Right lobe of liver (tissue), 6 donors: ENCODE measurements at regions not wholly inside any gene's neighbourhood (a gene's known extent, or its start where the extent isn't known, plus 50 kb on each side); places are given as distances from the start of the nearest gene placed in this dataset.

Source experiments
- ATAC-seq, 4 donors: fragments of 200-7000 bp; cut with Tn5 transposase; one replicate each; pipeline ENCODE4 v1.9.1; 2020; ENCODE audit warnings: mild to moderate bottlenecking in 4 of 4, moderate library complexity in 4 of 4
- DNase-seq, 3 donors: peaks; one replicate each; pipeline ENCODE4 v3.0.0-alpha.2; 2020
- H3K27ac ChIP-seq, 3 donors: fragments of 200-600 bp; one replicate each; pipeline ENCODE4 v1.8.0; 2022
- H3K27me3 ChIP-seq, 2 donors: fragments of 200-600 bp; one replicate each; pipeline ENCODE4 v1.8.0; 2022
- H3K36me3 ChIP-seq, 4 donors: fragments of 200-600 bp; sonication (generic) in 1 of 4; one replicate each; pipeline versions ENCODE4 v1.5.1 to v1.8.0; 2017 to 2022; ENCODE audit warnings: control low read depth in 1 of 4
- H3K4me1 ChIP-seq, 4 donors: fragments of 200-600 bp; sonication (generic) in 1 of 4; one replicate each; pipeline versions ENCODE4 v1.5.1 to v1.8.0; 2017 to 2022; ENCODE audit warnings: control low read depth in 1 of 4
- H3K4me3 ChIP-seq, 3 donors: fragments of 200-600 bp; one replicate each; pipeline ENCODE4 v1.8.0; 2022
- H3K9me3 ChIP-seq, 4 donors: fragments of 200-600 bp; sonication (generic) in 1 of 4; one replicate each; pipeline versions ENCODE4 v1.5.1 to v1.8.0; 2017 to 2022; ENCODE audit warnings: control low read depth in 1 of 4
- CTCF ChIP-seq, 4 donors: fragments of 200-600 bp in 3 of 4; fragments of 450-650 bp in 1 of 4; IDR thresholded peaks; one replicate each; pipeline versions ENCODE4 v1.5.1 to v1.8.0; 2016 to 2022; ENCODE audit warnings: antibody characterized with exemption in 4 of 4, mild to moderate bottlenecking in 2 of 4
- POLR2A ChIP-seq: fragments of 450-650 bp; IDR thresholded peaks from one replicate; pipeline ENCODE4 v1.6.1; 2017; ENCODE audit warnings: antibody characterized with exemption, mild to moderate bottlenecking
- WGBS: methylation state at CpG from one replicate; pipeline ENCODE4 v1.1.6; 2018; ENCODE audit warnings: low coverage, low lambda C conversion rate; ENCODE audit not compliant: insufficient coverage; ENCODE audit errors: missing lambda C conversion rate; 5-methylcytosine and 5-hydroxymethylcytosine counted together
- intact Hi-C, 2 donors: fragments of 100-400 bp; cut with DNase I; formaldehyde crosslinking; loops; one replicate each; pipeline versions ENCODE4 v1.11.2 to v1.14.1; 2022
- donor health status: DM: no; HTN: yes; CAD: no.
- donor health status: DM: no; HTN: no; CAD: no.
- donor health status: DM: no; HTN: no; CAD: no.
- donor health status: DM: no; HTN: yes; CAD: no.
- donor health status: DM: no; HTN: yes; CAD: no.

GRCh38 chr12:39081910-39082309, 176.5 kb upstream of the CPNE8 start:
- WGBS = 75% methylated on average over 1 of the region's 1 CpG
- DNase-seq (no peak), ATAC-seq (no peak)
- TF ChIP-seq POLR2A (no peak), CTCF (IDR thresholded peaks at IDR 0.05) (no peak)
- H3K27ac ChIP-seq = no peak overlapping the region
- intact Hi-C loops = no loop called here
- no peaks in the 10 kb centered on the region for H3K27me3 ChIP-seq
- no peak overlapping the region for H3K4me3 ChIP-seq
- no peaks in the 10 kb centered on the region for H3K36me3 ChIP-seq
- H3K4me1 ChIP-seq = no peaks in the 10 kb centered on the region
- no peaks in the 10 kb centered on the region for H3K9me3 ChIP-seq

- DNase-seq = no peak
- H3K27me3 ChIP-seq = no peaks in the 10 kb centered on the region
- H3K4me3 ChIP-seq = no peak overlapping the region
- no peaks in the 10 kb centered on the region for H3K36me3 ChIP-seq
- no peaks in the 10 kb centered on the region for H3K4me1 ChIP-seq
- no peaks in the 10 kb centered on the region for H3K9me3 ChIP-seq
- 54% methylated on average over 2 of the region's 2 CpGs for WGBS
- H3K27ac ChIP-seq = no peak overlapping the region
- no peak for TF ChIP-seq CTCF (IDR thresholded peaks at IDR 0.05)
- TF ChIP-seq POLR2A = no peak
- intact Hi-C loops = no loop called here
- no peak for ATAC-seq
Measured at GRCh38 chr12:39077226-39077625, 171.8 kb upstream of the CPNE8 start.

DNA sequence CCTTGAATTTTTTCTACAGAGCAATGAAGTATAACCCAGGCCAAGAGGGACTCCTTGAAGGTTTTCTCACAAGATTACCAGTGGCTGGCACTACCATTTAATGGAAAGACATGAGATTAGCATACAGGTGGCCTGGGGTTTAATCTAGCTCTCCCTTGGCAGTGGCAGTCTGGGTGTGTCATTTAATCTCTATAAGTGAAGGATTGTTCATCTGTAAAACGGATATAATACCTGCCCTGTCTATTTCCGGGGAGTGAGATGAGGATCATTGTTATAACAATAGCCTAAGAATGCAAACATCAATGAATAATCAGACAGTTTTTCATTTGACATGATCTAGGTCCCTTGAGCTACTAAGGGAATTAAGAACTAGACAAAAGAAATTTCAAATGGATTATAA, 168.7 kb upstream of the CPNE8 start:
- no peak for DNase-seq
- H3K27me3 ChIP-seq = no peaks in the 10 kb centered on the region
- intact Hi-C loops = no loop called here
- no peak for ATAC-seq
- H3K27ac ChIP-seq = no peak overlapping the region
- H3K36me3 ChIP-seq = no peaks in the 10 kb centered on the region
- 28% methylated on average over 2 of the region's 2 CpGs for WGBS
- H3K9me3 ChIP-seq = no peaks in the 10 kb centered on the region
- no peak overlapping the region for H3K4me3 ChIP-seq
- no peaks in the 10 kb centered on the region for H3K4me1 ChIP-seq
- no peak for TF ChIP-seq CTCF (IDR thresholded peaks at IDR 0.05)
- TF ChIP-seq POLR2A = no peak

DNA sequence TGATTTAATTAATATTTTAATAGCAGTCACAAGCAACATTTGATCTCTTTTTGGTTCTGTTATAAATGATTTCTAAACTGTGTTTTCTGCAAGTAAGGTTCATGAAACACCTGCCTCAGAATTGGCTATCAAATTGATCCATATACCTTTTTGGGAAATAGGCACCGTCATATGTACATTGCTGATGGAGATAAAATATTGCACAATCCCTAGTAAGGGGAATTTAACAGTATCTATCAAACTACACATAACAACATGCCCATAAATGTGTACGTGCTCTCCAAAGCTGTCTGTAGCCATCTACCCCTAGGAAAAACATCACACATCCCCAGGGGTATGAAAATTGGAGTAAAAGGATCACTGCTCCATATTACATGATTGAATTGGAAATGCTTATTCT, 167.3 kb upstream of the CPNE8 start:
- H3K4me3 ChIP-seq = no peak overlapping the region
- intact Hi-C loops = no loop called here
- DNase-seq = no peak
- no peak for TF ChIP-seq POLR2A
- TF ChIP-seq CTCF (IDR thresholded peaks at IDR 0.05) = no peak
- 22% methylated on average over 2 of the region's 2 CpGs for WGBS
- H3K36me3 ChIP-seq = no peaks in the 10 kb centered on the region
- ATAC-seq = no peak
- H3K9me3 ChIP-seq = no peaks in the 10 kb centered on the region
- H3K27me3 ChIP-seq = no peaks in the 10 kb centered on the region
- no peaks in the 10 kb centered on the region for H3K4me1 ChIP-seq
- H3K27ac ChIP-seq = no peak overlapping the region

DNA sequence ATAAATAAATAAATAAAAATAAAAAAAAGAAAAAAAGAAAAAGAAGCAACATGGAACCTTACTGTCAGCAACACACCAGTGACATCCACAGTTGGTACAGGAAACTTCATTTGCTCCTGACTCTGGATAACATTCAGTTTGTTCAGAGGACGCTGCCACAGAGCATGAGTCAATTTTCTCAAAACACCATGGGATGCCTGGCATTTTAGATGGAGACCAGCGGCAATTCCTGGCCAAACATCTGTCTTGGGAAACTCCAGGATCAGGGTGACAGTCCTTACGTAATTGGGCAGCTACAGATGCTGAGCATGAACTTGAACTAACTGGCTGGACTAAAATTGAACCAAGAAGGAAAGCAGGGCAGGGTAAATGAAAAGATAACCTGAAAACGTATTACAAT, 166.2 kb upstream of the CPNE8 start:
- Histone ChIP-seq H3K4me3 (no peak overlapping the region), H3K36me3 (no peaks in the 10 kb centered on the region), H3K9me3 (no peaks in the 10 kb centered on the region), H3K27ac (no peak overlapping the region), H3K4me1 (no peaks in the 10 kb centered on the region), H3K27me3 (no peaks in the 10 kb centered on the region)
- DNase-seq (no peak), ATAC-seq (no peak)
- intact Hi-C loops = no loop called here
- 51% methylated on average over 2 of the region's 4 CpGs for WGBS
- TF ChIP-seq POLR2A (no peak), CTCF (IDR thresholded peaks at IDR 0.05) (no peak)
